SKM-1 treated with dmso at 0.1 percent for 144 hours (cell line): ENCODE measurements at regions not wholly inside any gene's neighbourhood (a gene's known extent, or its start where the extent isn't known, plus 50 kb on each side); places are given as distances from the start of the nearest gene placed in this dataset.

Experiments
- DNase-seq: peaks from one replicate; lab custom pipeline; 2025; ENCODE audit not compliant: unreplicated experiment; lab: John Stamatoyannopoulos, UW

DNA sequence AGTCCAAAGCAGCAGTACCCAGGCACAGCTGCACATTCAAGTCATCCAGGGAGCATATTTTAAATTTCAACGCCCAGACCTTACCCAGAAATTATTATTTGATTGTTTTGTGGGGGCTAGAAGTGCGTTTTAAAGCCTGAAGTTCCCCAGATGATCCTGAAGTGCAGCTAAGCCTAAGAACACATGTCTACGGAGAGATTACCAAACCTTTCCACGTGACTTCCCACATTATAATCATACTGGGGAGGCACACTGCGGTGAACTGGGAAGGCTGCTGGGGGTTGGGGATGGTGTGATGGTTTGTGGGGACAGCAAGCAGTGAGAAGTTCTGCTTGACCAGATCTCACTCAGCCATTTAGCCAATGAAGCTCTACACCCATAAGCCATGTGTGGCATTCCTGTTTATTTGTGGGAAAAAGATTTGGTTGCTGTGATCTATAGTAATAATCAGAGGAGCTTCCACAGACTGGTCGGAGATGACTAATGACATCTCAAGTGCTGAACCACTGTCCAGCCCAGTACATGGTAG is 93.4 kb upstream of the CDH6 start:
- DNase-seq = no peak

DNA sequence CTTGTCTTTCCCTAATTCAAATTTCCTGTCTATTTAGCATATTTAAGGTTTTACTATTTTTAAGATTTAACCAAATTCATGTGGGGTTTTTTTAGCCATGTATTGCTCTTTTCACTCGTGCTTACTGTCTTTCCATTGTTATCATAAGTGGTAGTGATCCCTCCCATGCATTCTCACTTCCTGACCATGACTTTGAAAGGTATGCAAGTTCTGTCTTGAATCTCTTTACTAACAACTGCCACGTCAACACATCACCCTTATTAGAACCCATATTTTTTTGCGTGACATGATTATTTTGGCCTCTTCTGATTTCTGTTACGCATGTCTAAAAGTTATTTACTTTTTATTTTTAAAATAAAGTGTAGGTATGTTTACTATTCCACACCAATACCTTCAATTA is 94.7 kb upstream of the CDH6 start:
- DNase-seq = no peak

DNA sequence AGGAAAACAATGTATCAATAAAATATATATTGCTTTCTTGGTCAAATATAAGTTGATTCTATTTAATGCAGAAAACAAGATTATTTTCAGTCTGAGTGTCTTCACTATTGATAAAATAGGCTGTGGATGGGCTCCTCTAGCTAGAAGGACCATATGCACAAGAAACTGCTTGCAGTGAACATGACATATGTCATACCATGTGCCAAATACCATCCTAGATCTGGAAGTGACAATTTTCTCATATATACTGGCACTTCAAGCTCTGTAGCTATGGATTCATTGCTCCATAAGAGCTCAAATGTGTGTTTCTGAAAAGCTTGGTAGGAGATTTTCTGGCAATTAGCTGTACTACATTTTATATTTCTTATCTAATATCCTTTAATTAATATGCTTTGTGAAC is 95.6 kb upstream of the CDH6 start:
- no peak for DNase-seq

DNA sequence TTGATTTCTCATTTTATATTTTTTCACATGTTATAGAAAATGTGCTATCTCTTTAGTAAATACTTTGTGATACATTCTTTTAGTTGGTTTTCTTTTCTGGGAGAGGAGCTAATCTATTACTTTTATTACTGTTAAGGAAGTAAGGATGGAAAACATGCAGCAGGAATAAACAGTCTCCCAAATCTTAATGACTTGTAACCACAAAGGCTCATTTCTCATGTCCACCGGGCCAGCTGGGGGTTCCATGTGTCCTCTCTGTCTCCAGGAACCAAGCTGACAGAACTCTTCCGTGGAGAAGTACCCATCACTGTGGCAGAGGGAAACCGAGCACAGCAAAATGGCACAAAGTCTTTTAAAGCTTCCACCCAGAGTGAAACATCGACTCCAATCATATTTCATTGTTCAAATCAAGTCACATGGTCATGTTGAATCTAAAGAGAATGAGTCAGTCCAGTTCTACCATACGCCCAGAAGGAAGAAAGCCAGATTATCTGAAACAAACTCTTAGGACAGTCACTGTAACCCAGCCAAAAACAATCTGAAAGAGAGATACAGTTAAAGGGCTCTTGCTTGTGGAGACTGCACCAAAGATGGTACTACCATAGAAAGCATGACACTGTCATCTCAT is 97.1 kb upstream of the CDH6 start:
- DNase-seq = no peak

DNA sequence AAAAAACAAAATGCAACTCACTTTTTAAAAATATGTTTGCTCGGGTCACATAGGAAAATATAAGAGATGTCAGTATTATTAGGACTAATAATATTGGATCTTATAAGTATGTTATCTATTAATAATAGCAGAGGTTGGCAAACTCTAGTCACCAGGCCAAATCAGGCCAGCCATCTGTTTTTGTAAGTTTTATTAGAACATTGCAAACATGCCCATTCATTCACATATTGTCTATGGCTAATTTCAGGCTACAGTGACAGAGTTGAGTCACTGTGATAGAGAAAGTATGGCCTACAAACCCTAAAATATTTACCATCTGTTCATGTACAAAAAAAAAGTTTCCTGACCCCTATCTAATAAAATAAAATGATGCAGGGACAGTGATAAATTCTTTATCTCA is 97.7 kb upstream of the CDH6 start:
- DNase-seq = no peak

DNA sequence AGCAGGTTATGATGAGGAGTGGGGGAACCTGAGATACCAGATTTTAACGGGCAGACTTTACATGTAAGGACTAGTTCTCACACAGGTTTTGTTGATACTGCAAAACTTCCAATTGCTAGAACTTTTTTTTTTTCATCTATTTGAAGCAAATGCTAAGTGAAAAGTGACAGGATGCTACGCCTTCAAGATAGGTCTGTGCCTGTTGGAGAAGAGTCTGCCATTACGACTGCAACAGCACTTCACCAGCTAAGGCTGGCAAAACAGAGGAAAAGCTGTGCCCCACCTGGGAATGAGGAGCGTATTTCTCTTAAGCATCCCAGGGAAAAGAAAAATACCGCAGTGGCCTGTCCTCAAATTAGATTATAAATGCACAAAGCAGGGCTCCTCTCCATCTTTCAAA is 102.0 kb upstream of the CDH6 start:
- no peak for DNase-seq

DNA sequence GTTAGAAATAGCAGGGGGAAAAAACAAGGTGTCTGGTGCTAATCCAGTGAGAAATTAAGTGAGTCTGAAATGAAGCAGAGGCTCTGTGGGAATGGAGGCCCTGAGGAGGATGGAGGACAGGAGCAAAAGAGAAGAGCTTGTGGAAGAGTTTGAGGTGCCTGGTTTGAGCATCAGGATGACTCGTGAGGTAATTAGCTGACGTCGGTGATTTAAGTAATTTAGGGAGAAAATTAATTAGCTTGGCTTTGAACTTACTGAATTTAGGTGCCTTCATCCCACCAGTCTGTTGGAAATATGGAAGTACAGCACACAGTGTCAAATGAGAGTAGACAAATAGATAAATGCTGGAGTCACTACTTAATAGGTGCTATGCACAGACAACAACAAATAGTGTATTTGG is 103.0 kb upstream of the CDH6 start:
- no peak for DNase-seq

DNA sequence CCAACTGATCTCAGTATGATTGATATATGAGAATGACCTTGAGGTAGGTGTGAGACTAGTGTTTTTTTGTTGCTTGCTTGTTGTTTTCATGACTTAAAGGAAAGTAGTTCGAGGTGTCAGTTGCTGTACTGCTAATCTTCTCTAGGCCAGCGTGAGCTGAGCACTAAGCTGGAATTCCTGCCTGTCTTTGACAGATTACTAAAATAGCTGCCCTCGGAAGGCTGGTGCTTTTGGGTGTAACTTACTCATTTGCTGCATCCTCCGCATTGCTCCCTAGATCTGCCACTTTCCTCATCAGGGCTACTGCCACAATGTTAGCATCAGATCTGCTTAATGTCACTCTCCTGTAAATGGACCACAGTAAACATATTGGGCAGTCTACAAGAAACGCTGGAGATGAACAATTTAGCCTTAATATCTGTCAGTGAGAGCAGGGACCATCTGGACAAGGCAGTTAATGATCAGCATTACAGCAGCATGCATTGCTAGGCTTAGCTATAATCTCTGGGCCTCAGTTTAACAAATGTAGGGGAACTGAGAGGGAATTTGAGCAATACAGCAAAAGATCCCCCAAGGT is 106.6 kb upstream of the CDH6 start:
- DNase-seq = no peak

DNA sequence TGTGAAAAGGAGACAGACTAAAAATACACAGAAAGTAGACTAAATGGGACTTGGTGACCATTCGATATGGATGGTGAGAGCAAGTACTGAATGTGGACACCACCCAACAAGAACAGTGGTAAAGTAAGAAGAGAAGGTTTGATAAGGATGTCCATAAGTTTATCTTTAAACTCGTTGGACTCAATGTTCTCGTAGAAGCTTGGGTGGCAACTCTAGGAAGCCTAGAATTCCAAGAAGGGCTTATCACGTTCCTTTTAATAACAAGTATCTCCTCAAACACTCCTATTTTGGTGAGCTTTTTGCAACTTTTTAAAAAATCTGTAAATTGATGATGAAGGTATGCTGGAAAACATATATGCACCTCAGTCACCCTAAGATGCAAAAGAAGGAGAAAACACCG is 108.6 kb upstream of the CDH6 start:
- DNase-seq = no peak

DNA sequence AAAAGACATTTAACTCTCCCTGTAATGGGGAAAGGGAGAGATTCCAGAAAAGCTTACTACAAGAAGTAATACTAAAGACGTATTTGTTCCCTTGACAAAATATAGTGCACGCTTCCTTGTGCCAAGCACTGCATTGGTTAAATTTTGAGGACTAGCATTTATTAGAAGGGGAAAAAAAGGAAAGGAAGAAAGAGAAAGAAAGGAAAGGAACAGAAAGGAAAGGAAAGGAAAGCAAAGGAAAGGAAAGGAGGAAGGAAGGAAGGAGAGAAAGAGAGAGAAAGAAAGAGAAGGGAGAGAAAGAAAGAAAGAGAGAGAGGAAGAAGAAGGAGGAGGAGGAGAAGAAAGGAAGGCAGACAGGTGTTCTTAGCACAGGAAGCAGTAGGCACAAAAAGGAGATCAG is 110.1 kb upstream of the CDH6 start:
- no peak for DNase-seq

DNA sequence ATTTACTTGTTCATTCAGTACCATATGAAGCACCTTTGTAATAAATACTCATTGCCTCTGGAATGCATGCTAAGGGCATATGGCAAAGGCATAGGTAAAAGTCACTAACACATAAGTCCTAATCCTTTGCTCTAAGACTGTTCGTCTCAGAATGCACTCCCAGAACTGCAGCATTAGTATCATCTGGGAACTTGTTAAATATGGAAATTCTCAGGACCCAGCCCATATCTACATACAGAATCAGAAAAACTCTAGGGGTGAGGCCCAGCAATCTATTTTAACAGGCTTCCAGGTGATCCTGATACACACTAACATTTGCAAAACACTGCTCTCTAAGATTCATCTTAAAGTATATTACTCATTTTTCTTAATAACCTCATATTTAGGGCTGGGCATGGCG is 113.8 kb upstream of the CDH6 start:
- DNase-seq = no peak

DNA sequence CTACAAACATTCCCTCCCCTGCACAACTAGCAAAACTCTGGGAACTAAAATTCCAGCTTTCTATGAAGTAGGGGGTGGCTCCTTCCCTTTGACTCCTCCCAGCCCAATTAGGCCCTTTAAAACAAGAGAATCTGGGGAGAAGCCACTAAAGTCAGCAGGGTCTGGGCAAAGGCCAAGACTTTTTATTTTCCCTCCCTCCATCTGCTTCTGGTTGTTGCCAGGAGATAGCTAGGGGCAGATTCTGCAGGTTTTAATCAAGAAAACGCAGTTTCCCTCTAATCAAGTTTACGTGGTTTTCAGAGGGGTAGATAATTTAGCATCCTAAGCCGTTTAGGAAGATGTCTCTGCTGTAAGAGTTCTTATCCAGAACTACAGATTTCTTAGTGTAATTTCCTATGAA is 114.5 kb upstream of the CDH6 start:
- DNase-seq = no peak

DNA sequence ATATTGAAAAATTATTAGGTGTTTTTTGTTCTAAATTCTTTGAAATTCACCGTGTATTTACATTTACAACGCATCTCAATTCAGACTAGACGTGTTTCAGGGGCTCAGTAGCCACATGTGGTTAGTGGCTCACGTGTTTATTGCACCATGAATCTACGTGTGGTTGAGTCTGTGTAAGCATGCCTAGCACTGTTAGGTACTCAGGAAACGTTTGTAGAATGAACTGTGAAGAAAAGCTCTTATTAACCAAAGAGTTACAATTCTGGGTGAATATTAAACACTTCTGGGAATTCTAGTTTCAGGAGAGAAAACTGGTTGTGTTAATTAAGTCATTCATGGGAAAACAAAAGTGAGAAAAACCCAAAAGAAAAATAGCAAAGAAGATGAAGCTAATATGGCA is 117.5 kb upstream of the CDH6 start:
- no peak for DNase-seq

DNA sequence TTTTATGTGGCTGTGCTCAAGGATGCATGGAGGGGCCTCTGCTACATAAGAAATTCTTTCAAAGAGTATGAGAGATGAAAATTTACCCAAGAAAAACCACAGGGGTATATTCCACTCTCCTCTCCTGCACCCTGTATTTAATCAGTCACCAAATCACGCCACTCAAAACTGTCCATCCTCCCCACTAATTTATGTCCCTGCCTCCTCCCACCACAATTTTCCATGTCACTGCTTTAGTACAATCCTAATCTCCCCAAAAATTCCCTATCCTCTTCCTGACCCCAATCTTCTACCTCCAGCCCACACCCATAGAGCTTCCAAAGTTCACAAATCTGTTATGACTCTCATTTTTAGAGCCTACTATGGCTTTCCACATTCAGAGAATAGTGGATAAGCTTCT is 125.2 kb upstream of the CDH6 start:
- DNase-seq = no peak

DNA sequence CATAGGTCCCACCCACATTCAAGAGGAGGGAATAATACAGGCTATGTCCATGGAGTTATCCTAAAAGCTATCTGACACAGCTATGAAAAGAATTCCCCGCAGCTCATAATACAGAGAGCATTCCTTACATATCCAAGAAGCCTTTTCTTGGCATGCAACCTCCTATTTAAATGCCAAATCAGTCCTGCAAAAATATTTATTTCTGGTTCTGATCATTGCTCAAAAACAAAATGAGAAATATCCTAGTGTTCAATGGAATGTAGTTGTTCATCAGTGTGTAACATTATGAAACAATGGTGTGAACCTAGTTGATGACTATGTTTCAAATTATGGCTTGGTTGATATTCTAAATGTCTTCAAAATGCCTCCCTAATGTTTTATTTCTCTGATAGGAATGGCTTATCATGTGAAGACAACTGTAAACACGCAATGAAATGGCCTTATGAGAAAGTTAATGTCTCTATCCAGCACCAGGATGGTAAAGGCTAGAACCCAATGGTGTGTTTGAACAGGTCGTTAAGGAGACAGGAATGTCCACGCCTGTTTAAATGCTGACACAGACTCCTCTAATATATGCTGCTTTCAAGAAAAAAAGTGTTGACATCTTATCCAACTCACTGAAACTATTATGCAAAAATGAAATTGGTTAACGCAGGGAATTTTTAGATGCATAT is 126.7 kb upstream of the CDH6 start:
- no peak for DNase-seq

DNA sequence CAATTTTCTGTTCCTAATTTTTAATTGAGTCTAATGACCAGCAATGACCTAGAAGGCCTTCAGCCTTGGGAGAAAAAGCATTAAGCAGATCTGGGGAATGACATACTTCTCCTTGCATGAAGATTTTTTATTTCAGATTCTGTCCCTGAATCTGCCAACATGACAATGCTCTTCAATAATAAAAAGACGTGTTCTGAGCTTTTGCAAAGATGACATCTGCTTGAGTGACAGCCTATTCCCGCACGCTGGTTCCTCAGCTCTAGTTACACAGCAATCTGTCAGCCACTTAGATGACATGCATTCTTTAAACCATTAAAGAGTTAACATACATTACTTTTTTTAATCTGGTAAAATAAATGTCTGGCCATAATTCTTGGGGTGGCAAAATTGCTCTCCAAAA is 129.3 kb upstream of the CDH6 start:
- no peak for DNase-seq

DNA sequence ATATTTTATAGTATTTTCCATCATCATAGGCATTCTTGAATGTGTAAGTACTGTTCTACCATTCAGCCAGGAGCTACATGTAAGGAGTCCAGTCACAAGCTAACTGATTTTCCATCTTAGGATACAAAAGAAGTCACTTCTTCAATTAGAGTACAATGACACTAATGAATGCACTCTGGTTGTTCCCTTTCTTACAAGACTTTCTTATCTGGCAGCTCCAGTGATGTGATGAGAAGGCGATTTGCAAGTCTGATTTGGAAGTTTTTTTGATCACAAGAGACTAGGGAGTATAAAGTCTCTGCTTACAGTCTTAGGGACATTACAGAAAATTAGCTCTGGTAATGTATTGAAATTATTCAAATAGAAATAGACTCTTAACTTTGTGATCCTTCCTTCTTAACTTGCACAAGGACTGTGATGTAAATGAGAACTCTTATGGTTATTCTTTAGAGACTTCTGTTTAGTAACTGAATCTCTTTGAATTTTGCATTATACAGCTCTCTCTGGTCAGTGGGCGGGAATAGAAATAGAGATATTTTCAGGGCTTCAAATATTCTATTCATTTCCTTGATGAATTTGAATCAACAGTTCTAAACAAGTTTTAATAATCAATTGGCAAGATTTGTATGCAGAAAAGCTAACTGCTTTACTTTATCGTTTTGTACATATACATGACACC is 130.4 kb upstream of the CDH6 start:
- DNase-seq = no peak

DNA sequence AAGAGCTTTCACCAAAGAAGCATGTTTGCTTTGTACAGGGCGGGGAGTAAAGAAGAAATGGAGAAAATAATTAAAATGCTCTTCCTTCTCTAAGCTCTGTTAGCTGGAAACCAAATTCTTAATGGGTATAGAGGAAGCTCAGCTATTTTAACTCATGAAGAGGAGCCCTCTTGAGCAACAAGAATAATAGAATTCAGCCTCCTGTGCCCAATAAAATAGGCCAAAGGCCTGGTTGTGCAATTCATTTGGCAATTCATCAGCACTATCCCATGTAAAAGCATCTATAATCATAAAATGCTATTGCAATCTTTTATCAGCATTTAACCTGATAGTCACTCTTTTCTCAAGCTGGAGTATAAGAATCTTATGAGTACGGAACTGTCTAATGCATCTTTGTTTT is 133.6 kb upstream of the CDH6 start:
- no peak for DNase-seq

DNA sequence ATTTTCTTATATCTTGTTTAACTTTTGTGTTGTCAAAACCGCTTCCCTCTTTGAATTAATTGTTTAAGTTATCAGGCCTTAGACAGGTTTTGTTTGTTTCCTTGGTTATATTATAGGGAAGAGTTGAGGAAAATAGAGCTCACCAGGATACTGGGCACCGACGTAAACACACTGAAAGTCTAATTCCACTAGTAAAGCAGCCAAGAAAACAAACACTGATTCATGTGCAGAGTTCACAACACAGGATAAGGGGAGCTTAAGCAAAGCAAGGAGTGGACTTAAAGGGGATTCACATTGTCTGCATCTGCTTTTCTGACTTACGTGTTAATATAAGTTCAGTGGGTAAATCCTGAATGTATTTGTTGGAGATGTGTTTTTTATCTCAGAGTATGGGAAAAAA is 139.0 kb upstream of the CDH6 start:
- no peak for DNase-seq

DNA sequence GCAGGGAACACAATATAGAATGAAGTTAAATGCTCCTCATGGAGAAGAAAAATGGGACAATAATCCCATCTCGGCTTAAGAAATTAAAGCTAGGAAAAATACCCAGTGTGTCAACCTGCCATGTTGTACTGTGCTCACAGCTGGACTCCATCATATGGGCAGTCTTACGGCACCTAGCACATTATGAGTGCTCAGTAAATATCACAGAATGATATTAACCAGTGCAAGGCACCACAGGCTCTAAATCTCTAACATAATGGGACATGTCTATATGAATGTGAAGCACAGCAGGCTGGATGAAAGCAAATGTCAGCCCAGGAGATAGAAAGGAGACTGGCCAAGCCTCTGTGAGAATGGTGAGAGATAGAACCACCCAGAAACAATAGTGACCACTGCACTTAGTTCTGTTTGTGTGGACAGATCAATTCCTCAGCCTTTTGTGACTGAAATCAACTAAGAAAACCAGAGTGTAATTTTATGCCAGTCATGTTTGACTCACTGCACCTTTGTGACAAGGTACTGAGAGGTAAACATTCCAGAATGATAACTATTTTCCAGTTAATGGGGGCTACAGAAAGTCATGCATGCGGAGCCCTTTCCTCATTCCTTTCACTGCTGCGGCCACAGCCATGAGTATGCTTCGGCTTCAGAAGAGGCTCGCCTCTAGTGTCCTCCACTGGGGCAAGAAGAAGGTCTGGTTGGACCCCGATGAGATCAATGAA is 140.4 kb upstream of the CDH6 start:
- DNase-seq = no peak

DNA sequence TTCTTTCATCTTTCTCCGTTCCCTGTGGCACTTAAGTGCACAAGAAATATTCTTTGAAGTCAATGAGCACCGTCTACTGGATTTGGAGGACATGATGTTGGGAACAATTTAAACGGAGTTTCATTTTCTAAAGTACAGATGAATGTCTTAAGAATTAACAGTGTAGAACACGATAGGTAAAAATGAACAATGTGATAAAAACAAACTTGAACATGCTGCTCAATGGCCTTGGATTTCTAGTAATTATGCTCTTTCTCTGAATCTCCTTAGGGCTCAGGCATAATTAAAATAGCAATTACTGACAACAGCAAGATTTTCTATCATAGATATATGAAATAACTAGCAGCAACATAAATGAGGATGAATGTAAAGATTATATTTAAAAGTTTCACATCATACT is 142.2 kb upstream of the CDH6 start:
- DNase-seq = no peak
